Mesendoderm (in vitro differentiated cells): ENCODE measurements at regions not wholly inside any gene's neighbourhood (a gene's known extent, or its start where the extent isn't known, plus 50 kb on each side); places are given as distances from the start of the nearest gene placed in this dataset.

ENCODE experiments used
- DNase-seq: peaks from one replicate; pipeline ENCODE4 v3.0.0; 2013
- H2AK5ac ChIP-seq: 2 replicates; pipeline ENCODE4 v1.6.1; 2013; ENCODE audit warnings: low read length, inconsistent platforms
- H2BK120ac ChIP-seq: 2 replicates; pipeline ENCODE4 v1.6.1; 2013; ENCODE audit warnings: low read depth, mild to moderate bottlenecking, low read length, moderate library complexity, mixed read lengths
- H2BK15ac ChIP-seq: replicated peaks from 2 replicates; pipeline ENCODE4 v1.6.1; 2013; ENCODE audit warnings: low read depth, mild to moderate bottlenecking, moderate library complexity
- H2BK5ac ChIP-seq: 2 replicates; pipeline ENCODE4 v1.6.1; 2013; ENCODE audit warnings: low read length, inconsistent platforms
- H3K18ac ChIP-seq: 2 replicates; pipeline ENCODE4 v1.6.1; 2013; ENCODE audit warnings: mild to moderate bottlenecking, low read length, mixed read lengths
- H3K23ac ChIP-seq: one replicate; pipeline ENCODE4 v1.6.1; 2013; ENCODE audit warnings: low read length
- H3K27ac ChIP-seq: 2 replicates; pipeline ENCODE4 v1.5.1; 2013; ENCODE audit warnings: low read depth, mild to moderate bottlenecking, inconsistent platforms, low read length, moderate library complexity
- H3K27me3 ChIP-seq: 2 replicates; pipeline ENCODE4 v1.6.1; 2013; ENCODE audit warnings: low read length, control low read depth, mild to moderate bottlenecking, inconsistent platforms; ENCODE audit not compliant: insufficient read depth, poor library complexity
- H3K36me3 ChIP-seq: 2 replicates; pipeline ENCODE4 v1.6.1; 2013; ENCODE audit warnings: low read length, inconsistent platforms; ENCODE audit not compliant: control insufficient read depth, insufficient read depth
- H3K4ac ChIP-seq: one replicate; pipeline ENCODE4 v1.6.1; 2013; ENCODE audit warnings: low read depth, mild to moderate bottlenecking, low read length, moderate library complexity
- H3K4me1 ChIP-seq: 2 replicates; pipeline ENCODE4 v1.6.1; 2013; ENCODE audit warnings: low read depth, low read length, inconsistent platforms; ENCODE audit not compliant: control insufficient read depth
- H3K4me2 ChIP-seq: 2 replicates; pipeline ENCODE4 v1.6.1; 2013; ENCODE audit warnings: low read length
- H3K4me3 ChIP-seq: 2 replicates; pipeline ENCODE4 v1.5.1; 2013; ENCODE audit warnings: mild to moderate bottlenecking, low read length
- H3K56ac ChIP-seq: one replicate; pipeline ENCODE4 v1.6.1; 2013; ENCODE audit warnings: low read length
- H3K79me1 ChIP-seq: 2 replicates; pipeline ENCODE4 v1.6.1; 2013; ENCODE audit warnings: low read length, inconsistent platforms
- H3K79me2 ChIP-seq: 2 replicates; pipeline ENCODE4 v1.6.1; 2013; ENCODE audit warnings: mild to moderate bottlenecking, low read length; ENCODE audit not compliant: control insufficient read depth, insufficient read depth
- H3K9ac ChIP-seq: 2 replicates; pipeline ENCODE4 v1.6.1; 2013; ENCODE audit warnings: low read length, inconsistent platforms
- H4K5ac ChIP-seq: one replicate; pipeline ENCODE4 v1.6.1; 2013; ENCODE audit warnings: low read length
- H4K8ac ChIP-seq: one replicate; pipeline ENCODE4 v1.6.1; 2013; ENCODE audit warnings: low read depth, mild to moderate bottlenecking, control low read depth, low read length, moderate library complexity
- WGBS: extraction: QIAGEN DNeasy Blood & Tissue Kit; methylation state at CpG from one replicate; pipeline ENCODE4 v1.1.7; 2013; ENCODE audit warnings: low lambda C conversion rate, missing lambda C conversion rate; ENCODE audit not compliant: insufficient coverage; ENCODE audit errors: extremely low coverage; 5-methylcytosine and 5-hydroxymethylcytosine counted together

DNA sequence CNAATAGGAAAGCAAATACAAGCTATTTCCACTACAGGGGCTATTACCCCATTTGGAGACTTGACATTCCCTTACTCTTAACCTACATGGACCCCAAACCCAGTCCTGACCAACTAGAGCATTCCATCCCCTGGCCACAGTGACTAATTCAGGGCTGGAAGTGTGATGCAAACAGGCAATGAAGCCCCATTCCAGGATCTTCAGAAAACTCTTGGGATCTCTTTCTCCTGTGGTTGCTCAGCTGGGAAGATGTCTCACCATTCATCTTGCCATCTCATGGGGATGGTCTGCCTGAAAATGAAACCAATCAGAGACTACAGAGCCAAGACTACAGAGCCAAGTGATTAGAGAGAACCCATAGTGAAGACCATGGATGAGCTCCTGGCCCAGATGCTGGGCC, 206.2 kb downstream of the ZNF365 start:
- Histone ChIP-seq H2BK120ac (no peak overlapping the region), H3K4me1 (no peaks in the 10 kb centered on the region), H3K27ac (no peak overlapping the region), H4K5ac (no peak overlapping the region), H3K4me2 (no peak overlapping the region), H3K4me3 (no peak overlapping the region), H3K23ac (no peak overlapping the region), H4K8ac (no peak overlapping the region), H2BK5ac (no peak overlapping the region), H3K9ac (no peak overlapping the region), H3K56ac (no peak overlapping the region), H2BK15ac (no peak overlapping the region), H3K27me3 (no peaks in the 10 kb centered on the region), H3K79me2 (no peaks in the 10 kb centered on the region), H3K4ac (no peak overlapping the region), H3K79me1 (no peaks in the 10 kb centered on the region), H3K18ac (no peak overlapping the region), H3K36me3 (no peaks in the 10 kb centered on the region), H2AK5ac (no peak overlapping the region)
- DNase-seq: no peak

DNA sequence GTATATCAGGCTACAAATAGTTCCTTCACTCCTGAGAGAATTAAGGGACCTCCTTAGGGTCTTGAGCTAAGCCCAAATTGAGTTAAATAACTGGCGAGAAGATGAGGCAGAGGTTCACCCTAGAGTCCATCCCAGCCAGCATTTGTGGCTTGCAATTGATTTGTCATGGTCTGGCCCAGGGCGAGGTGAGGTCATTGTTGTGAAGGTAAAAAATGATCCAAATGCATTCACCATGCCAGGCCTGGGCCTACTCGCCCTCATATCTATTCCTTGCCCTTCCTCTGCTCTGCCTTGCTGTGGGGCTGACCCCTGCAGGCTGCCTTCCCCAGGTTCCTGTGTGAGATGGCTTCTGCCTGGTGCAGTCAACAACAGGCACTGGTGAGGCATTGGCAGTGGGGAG, 207.2 kb downstream of the ZNF365 start:
- no peak overlapping the region for H3K23ac ChIP-seq
- no peak for DNase-seq
- no peak overlapping the region for H3K18ac ChIP-seq
- H3K4me2 ChIP-seq: no peak overlapping the region
- no peak overlapping the region for H2BK15ac ChIP-seq
- no peak overlapping the region for H2BK120ac ChIP-seq
- no CpG with 5 or more reads among the region's 3 CpGs for WGBS
- no peak overlapping the region for H2BK5ac ChIP-seq
- no peaks in the 10 kb centered on the region for H3K27me3 ChIP-seq
- H3K9ac ChIP-seq: no peak overlapping the region
- H4K8ac ChIP-seq: no peak overlapping the region
- no peaks in the 10 kb centered on the region for H3K79me1 ChIP-seq
- no peaks in the 10 kb centered on the region for H3K36me3 ChIP-seq
- H3K27ac ChIP-seq: no peak overlapping the region
- H3K4ac ChIP-seq: no peak overlapping the region
- no peaks in the 10 kb centered on the region for H3K79me2 ChIP-seq
- no peaks in the 10 kb centered on the region for H3K4me1 ChIP-seq
- no peak overlapping the region for H4K5ac ChIP-seq
- H3K56ac ChIP-seq: no peak overlapping the region
- no peak overlapping the region for H3K4me3 ChIP-seq
- H2AK5ac ChIP-seq: no peak overlapping the region

DNA sequence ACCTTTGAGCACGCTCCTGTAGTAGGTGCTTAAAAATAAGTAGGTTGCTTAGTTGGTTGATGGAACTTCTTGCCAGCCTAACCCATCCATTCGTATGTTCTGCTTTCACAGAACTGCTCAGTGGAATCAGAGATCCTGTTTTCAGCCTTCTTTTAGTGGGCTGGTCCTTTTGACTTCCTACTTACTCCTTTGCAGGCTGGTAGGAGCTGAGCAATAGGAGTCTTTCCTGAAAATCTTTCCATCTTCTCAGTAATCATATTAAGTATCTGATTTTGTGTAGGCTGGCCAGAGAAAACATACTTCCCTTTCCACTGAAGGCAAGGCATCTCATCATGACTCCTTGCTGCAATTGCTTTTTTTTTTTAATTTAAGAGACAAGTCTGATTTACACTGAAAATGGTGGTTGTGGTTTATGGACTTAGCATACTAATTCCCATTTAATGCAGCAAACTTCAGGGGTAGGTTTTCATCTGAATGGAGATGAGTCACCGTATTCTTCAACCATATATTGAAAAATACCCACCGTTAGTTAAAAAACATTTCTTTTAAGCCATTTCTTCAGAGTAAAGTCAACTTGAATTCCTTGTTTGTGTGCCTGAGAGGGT, 208.0 kb downstream of the ZNF365 start:
- Histone ChIP-seq H3K4me2 (no peak overlapping the region), H4K5ac (no peak overlapping the region), H2BK5ac (no peak overlapping the region), H3K4me3 (no peak overlapping the region), H2AK5ac (no peak overlapping the region), H4K8ac (no peak overlapping the region), H3K9ac (no peak overlapping the region), H3K18ac (no peak overlapping the region), H3K23ac (no peak overlapping the region), H3K56ac (no peak overlapping the region), H3K79me1 (no peaks in the 10 kb centered on the region), H3K79me2 (no peaks in the 10 kb centered on the region), H3K27ac (no peak overlapping the region), H3K36me3 (no peaks in the 10 kb centered on the region), H3K27me3 (no peaks in the 10 kb centered on the region), H2BK120ac (no peak overlapping the region), H3K4ac (no peak overlapping the region), H3K4me1 (no peaks in the 10 kb centered on the region), H2BK15ac (no peak overlapping the region)
- DNase-seq: no peak
- no CpG with 5 or more reads among the region's 4 CpGs for WGBS

DNA sequence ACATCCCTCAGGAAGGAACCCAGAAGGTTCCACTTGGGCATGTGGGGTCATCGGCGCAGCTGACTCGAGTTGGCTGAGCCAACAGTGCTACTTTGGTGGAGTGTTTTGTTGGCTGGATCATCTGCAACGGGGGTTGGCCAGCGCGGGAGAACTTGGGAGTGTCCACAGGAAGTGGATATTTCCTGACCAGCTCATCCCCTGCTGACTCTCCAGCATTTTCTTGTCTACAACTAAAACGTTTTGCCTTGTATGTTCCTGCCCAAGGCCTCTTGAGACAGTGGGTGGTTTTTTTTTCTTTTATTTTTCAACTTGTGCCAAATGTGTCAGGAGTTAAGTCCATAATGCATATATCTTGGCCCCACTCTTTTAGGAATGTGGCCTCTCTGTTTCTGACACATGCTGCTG, 208.6 kb downstream of the ZNF365 start:
- DNase-seq: no peak
- Histone ChIP-seq H3K56ac (no peak overlapping the region), H3K4me3 (no peak overlapping the region), H3K18ac (no peak overlapping the region), H3K23ac (no peak overlapping the region), H3K79me2 (no peaks in the 10 kb centered on the region), H4K5ac (no peak overlapping the region), H2BK15ac (no peak overlapping the region), H2BK120ac (no peak overlapping the region), H3K4me1 (no peaks in the 10 kb centered on the region), H3K4ac (no peak overlapping the region), H3K4me2 (no peak overlapping the region), H3K79me1 (no peaks in the 10 kb centered on the region), H2BK5ac (no peak overlapping the region), H3K27me3 (no peaks in the 10 kb centered on the region), H4K8ac (no peak overlapping the region), H2AK5ac (no peak overlapping the region), H3K9ac (no peak overlapping the region), H3K27ac (no peak overlapping the region), H3K36me3 (no peaks in the 10 kb centered on the region)
- no CpG with 5 or more reads among the region's 7 CpGs for WGBS

DNA sequence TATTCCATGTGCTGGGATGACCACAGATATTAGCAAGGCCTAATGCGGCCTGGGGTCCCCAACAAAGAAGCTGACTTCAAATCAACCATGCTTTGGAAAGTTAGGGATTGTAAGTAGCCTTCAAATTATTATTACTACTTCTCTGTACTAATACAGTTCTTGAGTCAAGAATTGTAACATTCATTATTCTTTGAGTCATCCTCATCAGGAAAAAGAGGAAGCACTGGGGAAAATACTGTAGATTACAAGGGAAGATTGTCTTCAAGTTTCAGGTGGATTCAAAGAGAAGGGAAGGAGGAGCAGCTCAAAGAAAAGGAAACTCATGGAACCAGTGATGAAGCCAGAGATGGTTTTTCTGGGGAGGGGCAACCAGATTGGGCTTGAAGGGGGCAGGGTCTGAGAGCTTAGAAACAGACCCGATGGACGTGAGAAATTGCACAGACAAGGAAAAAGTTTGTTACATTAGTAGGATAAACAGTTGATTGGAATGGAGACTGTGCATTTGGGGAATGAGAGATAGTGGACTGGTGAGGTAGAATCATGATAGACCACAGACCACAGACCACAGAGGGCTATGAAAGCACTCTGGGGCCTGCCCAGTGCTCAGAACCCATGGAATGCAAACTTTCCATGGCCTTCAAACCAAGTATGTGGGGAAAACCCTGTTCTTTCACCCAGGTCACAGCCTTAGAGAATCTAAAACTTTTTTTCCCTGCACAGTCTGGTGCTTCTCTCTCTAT, 209.9 kb downstream of the ZNF365 start:
- Histone ChIP-seq H3K79me1 (no peaks in the 10 kb centered on the region), H3K56ac (no peak overlapping the region), H2AK5ac (no peak overlapping the region), H3K79me2 (no peaks in the 10 kb centered on the region), H3K18ac (no peak overlapping the region), H3K23ac (no peak overlapping the region), H3K27ac (no peak overlapping the region), H2BK120ac (no peak overlapping the region), H3K4me3 (no peak overlapping the region), H3K9ac (no peak overlapping the region), H4K5ac (no peak overlapping the region), H3K4me1 (no peaks in the 10 kb centered on the region), H4K8ac (no peak overlapping the region), H3K4me2 (no peak overlapping the region), H2BK5ac (no peak overlapping the region), H3K4ac (no peak overlapping the region), H2BK15ac (no peak overlapping the region), H3K36me3 (no peaks in the 10 kb centered on the region), H3K27me3 (no peaks in the 10 kb centered on the region)
- no peak for DNase-seq
- no CpG with 5 or more reads among the region's 3 CpGs for WGBS

DNA sequence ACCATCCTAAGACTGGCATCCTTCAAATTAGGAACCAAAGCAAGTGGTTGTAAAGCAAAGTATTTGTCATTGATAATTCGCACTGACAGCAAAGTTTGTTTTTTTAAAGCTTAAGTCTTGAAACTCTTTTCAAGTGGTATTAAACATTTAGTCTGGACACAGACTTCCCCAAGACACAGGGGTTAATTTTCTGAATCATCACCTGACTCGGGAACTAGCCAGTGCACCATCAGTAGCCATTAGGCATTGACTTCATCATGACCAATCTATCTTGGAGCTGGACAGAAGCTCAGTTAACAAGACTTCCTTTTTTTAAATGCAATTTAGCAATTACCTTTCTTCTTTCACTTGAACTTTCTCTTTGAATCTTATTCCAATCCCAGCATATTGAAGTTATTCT, 210.6 kb downstream of the ZNF365 start:
- Histone ChIP-seq H3K4me3 (no peak overlapping the region), H3K27me3 (no peaks in the 10 kb centered on the region), H3K4me2 (no peak overlapping the region), H3K56ac (no peak overlapping the region), H2BK120ac (no peak overlapping the region), H4K8ac (no peak overlapping the region), H3K36me3 (no peaks in the 10 kb centered on the region), H4K5ac (no peak overlapping the region), H3K4ac (no peak overlapping the region), H3K79me1 (no peaks in the 10 kb centered on the region), H2BK5ac (no peak overlapping the region), H3K79me2 (no peaks in the 10 kb centered on the region), H3K27ac (no peak overlapping the region), H3K18ac (no peak overlapping the region), H2AK5ac (no peak overlapping the region), H3K23ac (no peak overlapping the region), H3K9ac (no peak overlapping the region), H2BK15ac (no peak overlapping the region), H3K4me1 (no peaks in the 10 kb centered on the region)
- DNase-seq: no peak
- WGBS: no CpG with 5 or more reads among the region's 2 CpGs
